ENCODE measurements at regions not wholly inside any gene's neighbourhood (a gene's known extent, or its start where the extent isn't known, plus 50 kb on each side); places are given as distances from the start of the nearest gene placed in this dataset.

- no peak overlapping the region for H3K4me2 ChIP-seq (ENCODE audit: control insufficient read depth, insufficient read depth)
- 29% methylated on average over 12 of the region's 12 CpGs for WGBS (ENCODE audit: insufficient coverage, insufficient replicate concordance, low lambda C conversion rate, missing lambda C conversion rate)
- SMC1A ChIA-PET (ENCODE audit: uncharacterized antibody, unreplicated experiment) = no interaction called here
- FAIRE-seq (no peak), ATAC-seq (no peak), DNase-seq (ENCODE audit: low read depth, low spot score) (no peak)
- CTCF ChIA-PET = no interaction called here
- H3K36me3 ChIP-seq (ENCODE audit: control insufficient read depth in 2 of 2, insufficient read depth in 2 of 2, low read length in 1 of 2) = no peaks in the 10 kb centered on the region
- no peak overlapping the region for H3K9ac ChIP-seq (ENCODE audit: control insufficient read depth, insufficient read depth, low read length)
- in situ Hi-C loops (cut with MboI) = no loop called here
- H3K27ac ChIP-seq (ENCODE audit: control insufficient read depth, insufficient read depth) = no peak overlapping the region
- no peaks in the 10 kb centered on the region for H3K79me2 ChIP-seq (ENCODE audit: control insufficient read depth, insufficient read depth, low read length)
- H2AFZ ChIP-seq (ENCODE audit: control insufficient read depth, low read depth, low read length) = no peak overlapping the region
- RAD21 ChIA-PET (ENCODE audit: unreplicated experiment) = no interaction called here
- BruUV-seq (replicated peaks) = no TSS peak
- H3K27me3 ChIP-seq (replicated peaks in 1 of 2; ENCODE audit: control insufficient read depth in 2 of 2, insufficient read depth in 2 of 2, low read length in 1 of 2) = no peaks in the 10 kb centered on the region
- no peaks in the 10 kb centered on the region for H3K9me3 ChIP-seq (replicated peaks; ENCODE audit: control insufficient read depth, insufficient read depth, low read length)
- H4K20me1 ChIP-seq (ENCODE audit: control insufficient read depth, insufficient read depth) = no peaks in the 10 kb centered on the region; the same call in 1 of the 2 replicates
- TF ChIP-seq CBFB (IDR thresholded peaks at IDR 0.05; ENCODE audit: low read depth) = no peak
- TF ChIP-seq SUZ12 (IDR thresholded peaks at IDR 0.05; ENCODE audit: unreplicated experiment) = no peak
- no peak for TF ChIP-seq NBN (IDR thresholded peaks at IDR 0.05)
- no peak for TF ChIP-seq SKIL (IDR thresholded peaks at IDR 0.05; ENCODE audit: low read depth, poor library complexity, severe bottlenecking)
- TF ChIP-seq RELB (IDR thresholded peaks at IDR 0.05; ENCODE audit: low read depth) = no peak
- TF ChIP-seq EP300 (IDR thresholded peaks at IDR 0.05; ENCODE audit: borderline replicate concordance in 1 of 2, control insufficient read depth in 1 of 2, low read depth in 2 of 2, low read length in 2 of 2) = no peak
- no peak for TF ChIP-seq SMC3 (IDR thresholded peaks at IDR 0.05; ENCODE audit: borderline replicate concordance, low read length)
- TF ChIP-seq TCF3 (IDR thresholded peaks at IDR 0.05; ENCODE audit: borderline replicate concordance, insufficient read depth, low read depth, low read length) = no peak
- TF ChIP-seq CBX5 (IDR thresholded peaks at IDR 0.05; ENCODE audit: low read depth) = no peak
- no peak for TF ChIP-seq KDM1A (IDR thresholded peaks at IDR 0.05; ENCODE audit: borderline replicate concordance)
- no peak for TF ChIP-seq IRF5 (IDR thresholded peaks at IDR 0.05; ENCODE audit: borderline replicate concordance)
- no peak for TF ChIP-seq TCF7 (IDR thresholded peaks at IDR 0.05; ENCODE audit: borderline replicate concordance)
- POLR2A ChIA-PET = interaction anchor here (0.7 kb wide), 1 partner anchor 665 kb away, joined by 3 read pairs; no protein-coding TSS in a partner anchor
- no peaks in the 10 kb centered on the region for H3K4me1 ChIP-seq (ENCODE audit: control insufficient read depth, insufficient read depth, low read length)
- intact Hi-C loops (cut with micrococcal nuclease; ENCODE audit: unreplicated experiment) = no loop called here
- H3K4me3 ChIP-seq = no peak overlapping the region
Observed at GRCh38 chr12:5377997-5378592, 53.8 kb upstream of the NTF3 start.

Measured in GM12878 (cell line).